ENCODE measurements at regions not wholly inside any gene's neighbourhood (a gene's known extent, or its start where the extent isn't known, plus 50 kb on each side); places are given as distances from the start of the nearest gene placed in this dataset.
"Not testable (repeated sequence)": the region's sequence is repeated elsewhere in the genome, so short reads cannot be mapped to it uniquely, and the experiment has no call there.

DNA sequence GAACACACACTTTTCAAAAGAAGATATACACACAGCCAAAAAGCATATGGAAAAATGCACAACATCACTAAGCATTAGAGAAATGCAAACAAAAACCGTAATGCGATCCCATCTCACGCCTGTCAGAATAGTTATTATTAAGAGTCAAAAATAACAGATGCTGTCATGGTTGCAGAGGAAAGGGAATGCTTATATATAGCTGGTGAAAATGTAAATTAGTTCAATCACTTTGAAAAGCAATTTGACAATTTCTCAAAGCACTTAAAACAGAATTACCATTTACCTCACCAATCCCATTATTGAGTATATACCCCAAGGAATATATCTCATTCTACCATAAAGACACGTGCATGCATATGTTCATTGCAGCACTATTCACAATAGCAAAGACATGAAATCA, 126.8 kb upstream of the MRPS30 start:
- POLR2A ChIA-PET: no interaction called here

GRCh38 chr5:44679214-44679613, 129.5 kb upstream of the MRPS30 start:
- Mint-ChIP-seq H3K4me1 (no peaks in the 10 kb centered on the region), H3K9me3 (no peaks in the 10 kb centered on the region), H3K27ac (no peak overlapping the region), H3K27me3 (no peaks in the 10 kb centered on the region), H3K4me3 (no peak overlapping the region), H3K36me3 (ENCODE audit: low read depth) (no peaks in the 10 kb centered on the region)
- no peak for DNase-seq
- ChIA-PET CTCF (no interaction called here), POLR2A (no interaction called here)

More for the DNA sequence above, 126.8 kb upstream of the MRPS30 start:
- no peaks in the 10 kb centered on the region for H3K9me3 Mint-ChIP-seq
- CTCF ChIA-PET: no interaction called here
- H3K4me3 Mint-ChIP-seq: no peak overlapping the region
- H3K4me1 Mint-ChIP-seq: no peaks in the 10 kb centered on the region
- H3K27me3 Mint-ChIP-seq: no peaks in the 10 kb centered on the region
- H3K36me3 Mint-ChIP-seq (ENCODE audit: low read depth): no peaks in the 10 kb centered on the region
- no peak overlapping the region for H3K27ac Mint-ChIP-seq
- DNase-seq: no peak

- H3K27ac Mint-ChIP-seq: no peak overlapping the region
- DNase-seq: no peak
- ChIA-PET CTCF (no interaction called here), POLR2A (no interaction called here)
- H3K4me1 Mint-ChIP-seq: no peaks in the 10 kb centered on the region
- H3K4me3 Mint-ChIP-seq: no peak overlapping the region
- H3K36me3 Mint-ChIP-seq (ENCODE audit: low read depth): no peaks in the 10 kb centered on the region
- H3K27me3 Mint-ChIP-seq: no peaks in the 10 kb centered on the region
- no peaks in the 10 kb centered on the region for H3K9me3 Mint-ChIP-seq
Observed at GRCh38 chr5:44675296-44675695, 133.5 kb upstream of the MRPS30 start.

GRCh38 chr5:44674461-44674860, 134.3 kb upstream of the MRPS30 start:
- no peaks in the 10 kb centered on the region for H3K36me3 Mint-ChIP-seq (ENCODE audit: low read depth)

GRCh38 chr5:44668471-44668870, 140.3 kb upstream of the MRPS30 start:
- H3K36me3 Mint-ChIP-seq (ENCODE audit: low read depth); H3K4me3 Mint-ChIP-seq; DNase-seq; CTCF ChIA-PET; H3K27me3 Mint-ChIP-seq; POLR2A ChIA-PET; H3K9me3 Mint-ChIP-seq; H3K27ac Mint-ChIP-seq; H3K4me1 Mint-ChIP-seq: not testable (repeated sequence)

More at GRCh38 chr5:44674461-44674860, 134.3 kb upstream of the MRPS30 start:
- no peak overlapping the region for H3K4me3 Mint-ChIP-seq
- ChIA-PET POLR2A (no interaction called here), CTCF (no interaction called here)
- no peaks in the 10 kb centered on the region for H3K4me1 Mint-ChIP-seq
- H3K27me3 Mint-ChIP-seq: no peaks in the 10 kb centered on the region
- H3K27ac Mint-ChIP-seq: no peak overlapping the region
- no peaks in the 10 kb centered on the region for H3K9me3 Mint-ChIP-seq
- no peak for DNase-seq

DNA sequence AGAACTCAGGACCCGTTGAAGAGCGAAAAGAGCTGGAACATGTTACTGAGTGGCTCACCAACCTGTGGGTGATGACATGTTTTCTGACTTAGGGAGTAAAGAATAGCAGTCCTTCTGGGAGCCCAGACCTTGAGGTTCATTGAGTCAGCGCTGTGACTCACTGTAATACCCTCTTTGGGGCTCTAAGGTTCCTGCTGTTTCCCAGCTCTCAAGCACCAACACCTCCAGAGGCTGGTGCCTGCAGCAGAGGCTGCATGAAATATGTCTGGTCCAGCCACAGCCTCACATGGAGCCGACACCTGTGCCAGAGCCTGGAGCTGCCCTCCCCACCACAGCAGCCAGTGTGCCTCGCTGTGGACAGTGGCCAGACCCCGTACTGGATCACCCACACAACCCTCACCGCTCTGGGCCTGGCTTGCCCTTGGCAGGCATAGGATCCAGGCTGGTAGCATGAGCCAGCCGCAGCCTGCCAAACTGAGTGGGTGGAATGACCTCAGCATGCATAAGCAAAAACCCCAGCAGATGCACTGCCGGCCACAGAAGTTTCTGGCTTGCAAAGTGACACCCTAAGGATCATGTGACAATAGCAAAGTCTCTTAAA, 143.5 kb upstream of the MRPS30 start:
- Mint-ChIP-seq H3K4me3 (no peak overlapping the region), H3K4me1 (no peaks in the 10 kb centered on the region), H3K27ac (no peak overlapping the region), H3K9me3 (peaks cover 5% of the 10 kb centered on the region), H3K36me3 (ENCODE audit: low read depth) (no peaks in the 10 kb centered on the region), H3K27me3 (no peaks in the 10 kb centered on the region)
- ChIA-PET POLR2A (no interaction called here), CTCF (no interaction called here)
- DNase-seq: no peak

- H3K9me3 Mint-ChIP-seq: peaks cover 5% of the 10 kb centered on the region
- ChIA-PET CTCF (no interaction called here), POLR2A (no interaction called here)
- DNase-seq: no peak
- H3K4me1 Mint-ChIP-seq: no peaks in the 10 kb centered on the region
- H3K36me3 Mint-ChIP-seq (ENCODE audit: low read depth): no peaks in the 10 kb centered on the region
- H3K27me3 Mint-ChIP-seq: no peaks in the 10 kb centered on the region
- H3K27ac Mint-ChIP-seq: no peak overlapping the region
- H3K4me3 Mint-ChIP-seq: no peak overlapping the region
Observed at GRCh38 chr5:44664711-44665100, 144.0 kb upstream of the MRPS30 start.

GRCh38 chr5:44663991-44664710, 144.6 kb upstream of the MRPS30 start:
- peaks cover 5% of the 10 kb centered on the region for H3K9me3 Mint-ChIP-seq
- no peak for DNase-seq
- H3K27me3 Mint-ChIP-seq: no peaks in the 10 kb centered on the region
- no peaks in the 10 kb centered on the region for H3K4me1 Mint-ChIP-seq
- no peak overlapping the region for H3K4me3 Mint-ChIP-seq
- no peak overlapping the region for H3K27ac Mint-ChIP-seq
- H3K36me3 Mint-ChIP-seq (ENCODE audit: low read depth): no peaks in the 10 kb centered on the region
- ChIA-PET CTCF (no interaction called here), POLR2A (no interaction called here)

DNA sequence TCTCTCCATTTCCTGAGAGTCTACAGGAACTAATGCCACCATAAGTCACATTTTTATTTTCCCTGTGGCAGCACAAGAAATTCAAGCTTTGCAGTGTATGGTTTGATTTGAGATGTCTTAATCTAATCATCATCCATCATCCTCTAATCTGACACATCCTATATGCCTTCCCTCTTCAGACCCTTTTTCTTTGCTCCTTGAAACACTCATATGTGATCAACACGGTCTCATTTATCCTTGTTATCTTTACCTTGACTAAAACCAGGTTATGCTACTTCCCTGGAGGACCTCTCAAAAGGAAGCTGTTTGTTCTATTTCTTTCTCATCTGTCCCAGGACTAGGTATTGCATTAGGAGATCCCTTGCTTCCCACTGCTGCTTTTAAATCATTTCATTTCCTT, 146.9 kb upstream of the MRPS30 start:
- H3K4me3 Mint-ChIP-seq: no peak overlapping the region
- no peaks in the 10 kb centered on the region for H3K4me1 Mint-ChIP-seq
- ChIA-PET CTCF (no interaction called here), POLR2A (no interaction called here)
- H3K36me3 Mint-ChIP-seq (ENCODE audit: low read depth): no peaks in the 10 kb centered on the region
- H3K27ac Mint-ChIP-seq: no peak overlapping the region
- H3K27me3 Mint-ChIP-seq: no peaks in the 10 kb centered on the region
- peaks cover 11% of the 10 kb centered on the region for H3K9me3 Mint-ChIP-seq
- no peak for DNase-seq

DNA sequence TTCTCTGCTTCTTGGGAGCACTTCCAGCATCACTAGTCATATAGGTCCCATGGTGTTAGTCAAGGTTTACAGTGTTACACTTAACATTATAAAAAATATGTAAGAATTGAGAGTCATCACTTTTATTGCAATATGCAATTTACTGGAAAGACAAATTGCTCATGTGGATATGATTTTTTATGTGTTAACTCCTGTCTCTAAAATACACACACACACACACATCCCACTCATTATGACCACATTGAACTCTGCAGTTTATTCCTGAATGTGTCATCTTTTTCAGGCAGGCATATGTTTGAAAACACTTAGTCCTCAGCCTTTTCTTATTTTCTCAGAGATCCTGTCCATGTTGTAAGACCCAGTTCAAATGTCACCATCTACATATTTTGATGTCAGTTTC, 148.5 kb upstream of the MRPS30 start:
- ChIA-PET CTCF (no interaction called here), POLR2A (no interaction called here)
- no peak for DNase-seq
- no peaks in the 10 kb centered on the region for H3K4me1 Mint-ChIP-seq
- no peaks in the 10 kb centered on the region for H3K36me3 Mint-ChIP-seq (ENCODE audit: low read depth)
- peaks cover 14% of the 10 kb centered on the region for H3K9me3 Mint-ChIP-seq
- H3K27me3 Mint-ChIP-seq: no peaks in the 10 kb centered on the region
- no peak overlapping the region for H3K4me3 Mint-ChIP-seq
- H3K27ac Mint-ChIP-seq: no peak overlapping the region

DNA sequence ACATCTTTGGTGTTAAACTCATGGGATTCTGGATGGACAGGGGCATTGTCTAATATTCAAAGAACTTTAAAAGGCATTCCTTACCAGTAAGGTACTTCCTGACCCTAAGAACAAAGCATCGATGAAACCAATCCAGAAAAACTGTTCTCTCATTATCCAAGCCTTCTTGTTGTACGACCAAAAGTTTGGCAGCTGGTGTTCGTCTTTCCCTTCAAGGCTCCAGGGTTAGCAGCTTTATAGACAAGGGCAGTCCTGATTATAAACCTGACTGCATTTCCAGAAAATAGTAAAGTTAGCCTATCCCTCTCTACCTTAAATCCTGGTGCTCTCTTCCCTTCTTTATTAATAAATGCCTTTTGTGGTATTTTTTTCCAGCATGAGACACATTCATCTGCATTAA, 149.4 kb upstream of the MRPS30 start:
- Mint-ChIP-seq H3K36me3 (ENCODE audit: low read depth) (no peaks in the 10 kb centered on the region), H3K27ac (no peak overlapping the region), H3K4me3 (no peak overlapping the region), H3K4me1 (no peaks in the 10 kb centered on the region), H3K27me3 (no peaks in the 10 kb centered on the region), H3K9me3 (peaks cover 15% of the 10 kb centered on the region)
- POLR2A ChIA-PET: no interaction called here
- no peak for DNase-seq
- CTCF ChIA-PET: no interaction called here

- H3K36me3 Mint-ChIP-seq (ENCODE audit: low read depth): no peaks in the 10 kb centered on the region
- H3K27ac Mint-ChIP-seq: no peak overlapping the region
- no peaks in the 10 kb centered on the region for H3K4me1 Mint-ChIP-seq
- H3K9me3 Mint-ChIP-seq: peaks cover 15% of the 10 kb centered on the region
- ChIA-PET POLR2A (no interaction called here), CTCF (no interaction called here)
- no peak overlapping the region for H3K4me3 Mint-ChIP-seq
- DNase-seq: no peak
- H3K27me3 Mint-ChIP-seq: no peaks in the 10 kb centered on the region
Observed at GRCh38 chr5:44652674-44653073, 156.1 kb upstream of the MRPS30 start.

DNA sequence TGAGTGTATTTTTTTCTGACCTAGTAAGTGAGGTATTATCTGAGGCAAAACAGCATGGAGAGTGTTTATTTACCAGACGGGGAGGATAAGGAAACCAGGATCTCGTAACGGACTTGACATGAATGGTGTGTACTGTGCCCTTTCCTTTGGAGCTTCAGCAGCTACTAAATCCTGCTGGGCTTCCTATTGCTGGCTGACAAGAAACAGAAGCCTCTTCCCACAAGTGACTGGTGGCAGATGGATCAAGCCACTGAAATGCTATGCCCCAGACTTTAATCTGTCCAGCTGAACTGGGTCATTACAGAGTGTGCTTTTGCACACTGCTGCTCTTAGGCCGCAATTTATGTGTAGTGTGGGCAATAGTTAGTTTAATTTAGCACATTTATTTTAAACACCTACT, 162.7 kb upstream of the MRPS30 start:
- Mint-ChIP-seq H3K4me1 (no peaks in the 10 kb centered on the region), H3K27me3 (no peaks in the 10 kb centered on the region), H3K9me3 (no peaks in the 10 kb centered on the region), H3K36me3 (ENCODE audit: low read depth) (no peaks in the 10 kb centered on the region), H3K27ac (no peak overlapping the region), H3K4me3 (no peak overlapping the region)
- CTCF ChIA-PET: no interaction called here
- no peak for DNase-seq
- POLR2A ChIA-PET: no interaction called here

DNA sequence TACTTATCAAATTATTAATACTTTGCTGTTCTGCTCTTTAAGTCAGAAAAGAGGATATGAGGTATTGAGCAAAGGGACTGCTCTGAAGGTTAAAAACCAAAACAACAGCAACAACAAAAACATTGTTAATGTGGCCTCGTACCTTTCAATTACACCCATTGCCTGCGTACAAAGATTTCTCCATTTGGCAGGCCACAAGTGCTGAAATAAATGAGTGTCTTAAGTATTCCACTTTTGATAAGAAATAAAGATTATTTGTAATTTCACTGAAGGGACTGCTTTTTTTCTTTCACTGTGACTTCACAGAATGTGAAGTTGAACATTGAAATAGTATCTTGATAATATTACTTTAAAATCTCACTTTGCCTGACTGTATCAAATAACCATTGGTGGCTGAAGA, 163.2 kb upstream of the MRPS30 start:
- DNase-seq: no peak
- Mint-ChIP-seq H3K4me1 (no peaks in the 10 kb centered on the region), H3K4me3 (no peak overlapping the region), H3K36me3 (ENCODE audit: low read depth) (no peaks in the 10 kb centered on the region), H3K27ac (no peak overlapping the region), H3K9me3 (no peaks in the 10 kb centered on the region), H3K27me3 (no peaks in the 10 kb centered on the region)
- ChIA-PET POLR2A (no interaction called here), CTCF (interaction anchor here (0.6 kb wide), 1 partner anchor 667 kb away, joined by 4 read pairs; no protein-coding TSS in a partner anchor)
